Stimulated activated CD8-positive, alpha-beta memory T cell treated with anti-CD3 and anti-CD28 coated beads, Interleukin-12 subunit alpha, Interleukin-12 subunit beta, amount 100 ng/mL, for 1 hour (primary cell): ENCODE measurements at regions not wholly inside any gene's neighbourhood (a gene's known extent, or its start where the extent isn't known, plus 50 kb on each side); places are given as distances from the start of the nearest gene placed in this dataset.
"Not testable (repeated sequence)": the region's sequence is repeated elsewhere in the genome, so short reads cannot be mapped to it uniquely, and the experiment has no call there.

ENCODE experiments used
- DNase-seq: peaks from one replicate; pipeline ENCODE4 v3.0.0-alpha.2; 2020; ENCODE audit warnings: low read depth

- no peak for DNase-seq
These were observed 112.5 kb upstream of the FRG1 start for GRCh38 chr4:189828081-189828697.

GRCh38 chr4:189832528-189832927 lies 108.1 kb upstream of the FRG1 start:
- no peak for DNase-seq

- DNase-seq = no peak
These were observed 106.1 kb upstream of the FRG1 start for GRCh38 chr4:189834616-189835015.

GRCh38 chr4:189835505-189835904 lies 105.2 kb upstream of the FRG1 start:
- DNase-seq = no peak

GRCh38 chr4:189837471-189837870 lies 103.2 kb upstream of the FRG1 start:
- no peak for DNase-seq

GRCh38 chr4:189838821-189839497 lies 101.7 kb upstream of the FRG1 start:
- DNase-seq = no peak

- DNase-seq = no peak
These were observed 100.3 kb upstream of the FRG1 start for GRCh38 chr4:189840356-189840755.

- no peak for DNase-seq
These were observed 97.2 kb upstream of the FRG1 start for GRCh38 chr4:189843413-189844009.

- DNase-seq = no peak
These were observed 95.4 kb upstream of the FRG1 start for GRCh38 chr4:189845145-189845846.

- DNase-seq = not testable (repeated sequence)
These were observed 94.6 kb upstream of the FRG1 start for GRCh38 chr4:189846094-189846493.

- not testable (repeated sequence) for DNase-seq
These were observed 94.1 kb upstream of the FRG1 start for GRCh38 chr4:189846608-189847007.

GRCh38 chr4:189848672-189849071 lies 92.0 kb upstream of the FRG1 start:
- not testable (repeated sequence) for DNase-seq

GRCh38 chr4:189850239-189850856 lies 90.3 kb upstream of the FRG1 start:
- no peak for DNase-seq

- no peak for DNase-seq
These were observed 82.2 kb upstream of the FRG1 start for GRCh38 chr4:189858435-189858834.

- no peak for DNase-seq
These were observed 79.6 kb upstream of the FRG1 start for GRCh38 chr4:189861101-189861500.

- DNase-seq = no peak
These were observed 71.4 kb upstream of the FRG1 start for GRCh38 chr4:189869236-189869635.

- no peak for DNase-seq
These were observed 70.0 kb upstream of the FRG1 start for GRCh38 chr4:189870511-189871234.

- no peak for DNase-seq
These were observed 66.1 kb upstream of the FRG1 start for GRCh38 chr4:189874591-189874990.

GRCh38 chr4:189881190-189881589 lies 59.5 kb upstream of the FRG1 start:
- DNase-seq = not testable (repeated sequence)

GRCh38 chr4:189888407-189888806 lies 52.3 kb upstream of the FRG1 start:
- not testable (repeated sequence) for DNase-seq
